GM19463 (cell line): ENCODE measurements at regions not wholly inside any gene's neighbourhood (a gene's known extent, or its start where the extent isn't known, plus 50 kb on each side); places are given as distances from the start of the nearest gene placed in this dataset.

Experiments
- ATAC-seq: cut with Tn5 transposase; IDR thresholded peaks from one replicate; pipeline ENCODE4 v1.9.1; 2021; ENCODE audit warnings: mild to moderate bottlenecking, moderate library complexity; ENCODE audit not compliant: unreplicated experiment

DNA sequence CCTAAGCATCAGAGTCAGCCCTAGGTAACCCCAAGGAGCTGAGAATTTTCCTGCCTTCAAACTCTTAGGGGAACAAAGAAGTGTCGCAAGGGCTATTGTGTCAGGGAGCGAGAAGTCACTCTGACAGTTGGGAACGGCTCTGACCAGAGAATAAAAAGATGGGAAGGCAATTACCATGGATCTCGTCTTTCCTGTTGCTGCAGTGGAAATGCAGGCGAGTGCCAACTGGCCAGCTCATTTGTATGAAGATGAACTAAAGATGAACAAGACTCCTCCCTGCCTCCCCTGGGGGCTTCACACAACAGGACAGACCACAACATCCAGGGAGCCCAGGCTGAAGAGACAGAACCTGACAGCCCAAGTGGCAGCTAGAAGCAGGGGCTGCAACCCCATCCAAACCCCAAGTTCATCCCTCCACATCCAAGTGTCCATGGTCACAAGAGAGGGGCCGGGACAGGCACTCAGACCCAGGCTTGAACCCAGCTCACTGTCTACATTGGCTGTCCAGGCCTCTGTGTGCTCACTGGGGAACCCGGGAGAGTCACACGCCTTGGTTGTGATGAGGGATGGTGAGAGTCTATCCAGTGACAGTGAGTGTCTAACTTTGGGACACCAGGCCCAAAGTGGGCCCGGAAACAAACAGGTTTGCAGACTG is 322.4 kb downstream of the BCL11B start:
- ATAC-seq = no peak

DNA sequence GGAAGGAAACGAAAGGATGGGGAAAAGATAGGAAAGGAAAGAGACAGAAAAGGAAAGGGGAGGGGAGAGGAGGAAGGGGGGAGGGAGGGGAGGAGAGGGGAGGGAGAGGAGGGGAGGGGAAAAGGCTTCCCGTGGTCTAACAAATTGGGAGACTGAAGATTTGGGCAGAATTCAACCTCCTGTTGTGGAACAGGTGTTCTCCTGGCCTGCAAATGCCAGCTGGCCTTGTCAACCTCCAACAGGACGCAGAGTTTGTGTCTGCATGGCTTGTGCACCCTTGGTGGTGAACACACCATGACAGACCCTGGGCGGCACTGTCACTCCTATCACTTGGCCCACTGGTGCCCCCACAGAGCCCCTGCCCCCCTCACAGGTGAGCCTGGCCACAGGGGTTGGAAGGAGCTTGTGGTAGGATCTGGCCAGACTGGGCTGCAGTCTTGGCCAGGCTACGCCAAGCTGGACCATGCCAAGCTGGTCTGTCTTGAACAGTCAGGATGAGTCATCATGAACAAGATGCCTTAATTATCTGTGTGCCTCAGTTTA is 321.6 kb downstream of the BCL11B start:
- no peak for ATAC-seq

DNA sequence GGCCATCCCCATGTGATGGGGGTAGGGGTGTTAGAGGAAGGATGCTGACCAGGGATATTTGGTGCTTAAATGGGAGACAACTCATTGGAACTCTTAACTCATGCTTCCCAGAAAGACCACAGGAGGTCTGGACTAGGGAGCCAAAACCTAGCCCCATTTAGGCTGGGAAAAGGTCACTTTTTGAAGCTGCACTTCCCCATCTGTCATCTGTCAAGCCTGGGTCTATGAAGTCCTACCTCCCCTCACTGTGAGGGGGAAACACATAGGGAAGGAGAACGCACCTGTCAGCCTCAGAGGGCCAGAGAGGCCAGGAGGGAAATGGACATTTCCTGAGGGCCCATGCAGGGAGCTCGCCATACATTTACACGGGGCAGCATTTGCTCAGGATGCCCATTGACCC is 321.0 kb downstream of the BCL11B start:
- ATAC-seq = no peak

DNA sequence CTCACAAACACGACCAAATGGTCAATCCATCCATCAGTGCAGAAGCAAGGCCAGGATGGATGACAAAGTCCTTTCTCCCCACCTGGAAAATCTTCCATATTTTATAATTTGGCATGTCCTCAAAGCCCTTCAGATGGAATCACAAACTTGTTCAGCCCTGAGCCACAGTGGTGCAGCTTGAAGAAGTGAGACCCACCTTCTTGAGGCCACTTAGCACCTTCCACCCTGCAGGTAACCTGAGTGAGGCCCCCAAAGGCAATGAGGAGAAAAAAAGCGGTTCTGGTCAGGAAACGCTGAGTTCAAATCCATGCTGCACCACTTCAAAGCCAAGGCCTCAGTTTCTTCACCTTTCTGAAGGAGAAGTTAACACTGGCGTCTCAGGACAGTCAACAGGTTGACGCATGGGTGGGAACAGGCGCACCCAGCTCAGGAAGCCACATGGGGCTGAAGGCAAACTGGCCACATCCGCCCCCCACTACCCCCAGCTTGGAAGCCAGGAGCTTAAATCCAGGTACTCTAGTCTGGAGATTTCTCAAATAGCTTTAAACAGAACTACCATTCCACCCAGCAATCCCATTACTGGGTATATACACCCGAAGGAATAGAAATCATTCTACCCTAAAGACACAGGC is 320.4 kb downstream of the BCL11B start:
- no peak for ATAC-seq

DNA sequence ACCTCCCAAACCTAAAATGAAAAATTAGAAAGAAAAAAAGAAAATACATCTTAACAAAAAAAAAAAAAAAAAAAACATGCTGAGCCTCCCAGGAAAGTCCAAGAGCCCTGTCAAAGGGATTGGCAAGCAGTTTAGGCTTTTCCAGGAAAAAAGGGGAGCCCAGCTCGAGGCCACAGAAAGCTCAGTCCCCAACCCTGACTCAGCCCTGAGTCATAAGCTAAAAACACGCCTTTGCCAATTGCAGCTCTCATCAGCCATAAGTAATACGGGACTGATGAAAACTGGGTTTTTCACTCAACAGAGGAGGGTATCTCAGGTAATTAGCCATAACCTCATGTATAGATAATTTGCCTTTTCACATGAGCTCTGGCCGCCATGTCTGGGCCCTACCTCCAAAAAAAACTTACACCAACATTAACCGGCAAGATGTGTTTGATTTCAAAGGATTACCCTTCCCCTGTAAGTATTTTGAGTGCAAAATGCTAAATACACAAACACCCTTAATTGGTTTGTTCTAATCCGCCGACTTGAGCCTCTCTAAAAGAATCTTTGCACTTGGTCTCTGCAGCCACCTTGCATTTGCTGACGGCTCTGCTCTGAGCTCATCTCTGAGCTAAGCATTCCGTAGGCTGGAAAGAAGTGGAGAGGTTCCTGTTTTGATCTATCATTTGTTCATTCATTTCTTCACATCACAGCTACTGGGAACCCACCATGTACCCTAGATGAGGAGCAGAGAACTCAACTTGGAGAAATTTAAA is 319.2 kb downstream of the BCL11B start:
- no peak for ATAC-seq

DNA sequence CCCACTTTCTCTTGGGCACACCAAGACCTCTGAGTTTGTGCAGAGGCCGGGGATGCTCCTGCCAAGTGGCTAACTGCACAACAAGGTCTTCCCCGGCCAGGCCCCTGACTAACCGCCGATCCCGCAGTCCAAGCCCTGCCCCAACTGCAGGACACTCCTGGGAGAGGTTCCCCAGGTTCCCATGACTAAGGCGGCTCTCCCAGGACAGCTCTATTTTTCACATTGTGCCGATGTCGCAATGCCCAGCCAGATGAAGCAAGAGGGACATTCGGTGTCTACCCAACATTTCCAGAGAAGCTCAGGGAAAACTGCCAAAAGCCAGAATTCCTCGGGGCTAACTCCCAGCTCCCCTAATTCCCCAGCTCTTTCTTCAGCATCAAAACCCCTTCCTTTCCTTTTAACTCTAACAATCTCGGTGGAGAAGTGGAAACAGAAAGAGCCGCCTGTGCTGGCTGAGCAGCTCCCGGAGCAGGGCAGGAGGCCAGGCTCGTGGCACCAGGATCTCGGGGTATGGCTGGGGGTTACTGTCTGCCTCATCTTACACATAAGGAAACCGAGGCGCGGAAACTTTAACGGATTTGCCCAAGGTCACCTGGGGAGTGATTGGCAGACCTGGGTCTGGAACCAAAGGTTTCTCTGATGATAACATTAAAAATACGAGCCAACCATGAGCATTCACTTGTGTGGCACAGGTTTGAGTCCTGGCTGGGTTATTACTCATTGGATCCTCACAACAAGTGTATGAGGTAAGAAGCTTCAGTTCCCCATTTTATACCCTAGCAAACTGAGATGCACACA is 318.2 kb downstream of the BCL11B start:
- ATAC-seq = no peak

DNA sequence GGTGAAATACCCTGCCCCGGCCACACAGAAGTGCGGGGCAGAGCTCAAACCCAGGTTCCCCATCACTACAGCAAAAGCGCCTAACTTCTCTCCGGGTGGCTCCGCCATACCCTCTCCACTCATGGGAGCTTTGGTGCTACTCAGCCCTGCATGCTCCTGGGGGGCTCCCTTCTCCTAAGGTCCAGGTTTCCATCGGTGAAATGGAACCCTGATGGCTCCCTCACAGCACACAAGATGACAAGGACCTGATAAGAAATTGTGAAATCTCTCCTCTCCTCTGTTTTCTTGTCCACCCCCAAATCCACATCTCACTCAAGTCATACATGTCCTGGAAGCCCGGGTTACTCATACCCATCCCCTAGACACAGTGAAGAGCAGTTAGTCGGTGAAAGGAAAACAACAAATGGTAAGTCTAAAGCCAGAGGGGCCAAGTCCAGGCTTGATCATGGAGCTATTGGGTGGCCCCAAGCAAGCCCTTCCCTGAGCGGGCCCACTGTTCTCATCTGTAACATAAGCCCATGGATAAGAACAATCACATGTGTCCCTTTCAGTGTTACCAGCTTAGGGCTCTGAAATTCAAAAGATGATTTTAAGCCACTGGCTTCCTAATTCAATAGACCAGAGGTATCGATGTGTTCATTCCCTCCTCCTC is 317.5 kb downstream of the BCL11B start:
- no peak for ATAC-seq

DNA sequence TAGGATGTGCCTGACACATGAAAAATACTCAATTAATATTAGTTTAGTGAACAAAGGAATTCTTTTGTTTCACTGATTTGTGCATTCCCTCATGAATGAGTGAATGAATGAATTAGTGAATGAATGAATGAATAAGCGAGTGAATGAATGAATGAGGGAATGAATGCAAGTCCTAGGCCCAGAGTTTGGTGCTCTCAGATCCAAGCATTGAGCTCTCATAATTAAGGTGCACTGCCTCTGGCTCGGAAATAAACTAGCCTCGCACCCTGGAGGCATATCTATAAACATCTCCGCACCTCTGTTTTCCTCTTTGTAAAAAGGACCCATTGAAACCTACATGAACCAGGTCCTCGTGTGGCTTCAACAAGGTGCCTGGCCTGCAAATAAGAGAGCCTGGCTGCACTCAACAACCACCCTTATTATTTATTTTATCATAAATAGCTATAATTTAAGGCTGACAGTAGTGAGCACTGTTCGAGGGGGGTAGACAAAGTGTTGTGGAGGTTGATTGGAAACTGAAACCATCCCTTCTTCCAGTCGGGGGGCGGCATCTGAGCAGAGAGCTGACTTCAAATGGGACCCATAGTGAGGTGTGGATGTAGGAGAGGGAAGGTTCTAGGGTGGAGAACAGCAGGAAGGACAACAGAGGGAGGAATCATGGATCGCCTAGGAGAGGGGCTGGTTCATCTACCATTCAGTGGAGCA is 316.8 kb downstream of the BCL11B start:
- no peak for ATAC-seq

DNA sequence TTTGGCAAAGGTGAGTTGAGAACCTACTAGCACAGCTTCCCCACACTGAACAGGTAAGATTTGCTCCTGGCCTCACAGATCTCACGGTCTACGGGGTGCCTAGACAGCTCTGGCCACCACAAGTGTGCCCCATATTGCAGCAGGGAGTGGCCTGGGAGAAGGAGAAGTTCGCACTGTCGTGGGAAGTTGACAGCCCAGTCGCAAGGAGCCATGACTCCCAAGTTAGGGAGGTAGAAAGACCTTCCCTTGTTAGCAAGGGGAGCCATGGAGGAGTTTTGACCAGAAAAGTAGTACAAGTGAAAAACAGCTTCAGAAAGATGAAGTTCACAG is 316.3 kb downstream of the BCL11B start:
- no peak for ATAC-seq

DNA sequence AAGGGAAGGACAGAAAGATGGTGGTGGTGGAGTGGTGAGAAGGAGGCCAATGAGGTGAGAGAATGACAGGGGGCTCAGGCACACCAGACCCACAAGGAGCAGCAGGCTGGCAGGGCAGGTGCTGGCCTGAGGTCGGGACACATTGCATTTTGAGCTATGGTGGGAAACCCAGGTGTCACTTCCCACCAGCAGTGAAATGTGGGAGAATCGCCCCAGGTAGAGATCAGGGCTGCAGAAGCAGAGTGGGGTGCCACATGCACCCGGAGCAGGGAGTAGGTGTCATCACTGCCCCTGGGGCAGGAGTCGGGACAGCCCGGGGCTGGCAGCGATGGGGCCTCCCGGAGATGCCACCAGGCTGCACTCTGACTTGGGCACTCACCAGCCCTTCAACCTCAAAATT is 315.8 kb downstream of the BCL11B start:
- ATAC-seq = no peak

DNA sequence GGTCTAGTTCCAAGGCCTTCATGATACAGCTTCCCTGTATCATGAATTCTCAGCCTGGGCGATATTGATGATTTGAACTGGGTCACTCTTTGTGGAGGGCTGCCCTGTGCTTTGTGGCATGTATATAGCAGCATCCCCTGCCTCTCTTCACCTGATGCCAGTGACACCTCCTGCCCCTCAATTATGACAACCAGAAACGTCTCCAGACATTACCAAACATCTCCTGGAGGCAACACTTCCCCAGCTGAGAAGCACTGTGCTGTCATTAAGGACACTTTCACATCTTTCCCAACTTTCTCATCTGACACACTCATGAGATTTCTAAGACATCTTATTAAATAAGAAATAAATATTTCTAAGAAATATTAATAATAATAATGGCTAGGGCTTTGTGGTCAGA is 315.3 kb downstream of the BCL11B start:
- no peak for ATAC-seq

DNA sequence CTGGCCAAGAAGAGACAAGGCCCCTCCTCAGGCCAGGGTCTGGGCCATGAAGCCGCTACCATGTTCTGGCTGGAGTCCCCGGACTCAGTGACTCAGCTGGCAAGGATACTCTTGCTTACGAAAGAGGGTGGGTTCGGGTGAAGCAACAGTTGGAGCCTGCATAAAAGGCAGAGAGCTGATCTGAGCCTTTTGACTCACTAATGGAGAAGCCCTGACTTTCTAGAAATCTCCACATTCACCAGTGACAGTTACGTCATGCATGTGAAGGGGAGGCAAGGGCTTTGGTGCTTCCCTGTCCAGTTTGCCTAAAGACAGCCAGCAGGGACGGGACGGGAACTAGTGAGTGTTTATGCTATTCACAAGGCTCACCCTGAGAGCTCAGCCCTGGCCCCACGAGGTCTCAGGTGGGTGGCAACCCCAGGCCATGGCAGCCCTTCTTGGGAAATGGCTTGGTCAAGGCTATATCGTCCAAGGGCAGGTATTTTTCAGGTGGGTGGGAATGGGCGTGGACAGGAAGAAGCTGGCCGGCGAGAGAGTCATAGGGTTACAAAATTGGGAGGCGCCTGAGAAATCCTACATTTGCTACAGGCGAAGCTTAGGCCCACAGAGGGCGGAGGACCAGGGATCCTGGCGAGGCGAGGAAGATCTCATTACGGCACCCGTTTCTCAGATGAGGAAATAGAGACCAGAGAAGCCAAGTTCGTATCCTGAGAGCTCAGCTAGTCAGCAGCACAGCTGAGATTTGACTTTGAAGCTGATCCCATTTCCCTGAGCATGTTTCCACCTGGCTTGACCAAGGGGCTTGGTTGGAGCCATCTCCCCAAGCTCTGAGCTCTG is 314.6 kb downstream of the BCL11B start:
- ATAC-seq = no peak

DNA sequence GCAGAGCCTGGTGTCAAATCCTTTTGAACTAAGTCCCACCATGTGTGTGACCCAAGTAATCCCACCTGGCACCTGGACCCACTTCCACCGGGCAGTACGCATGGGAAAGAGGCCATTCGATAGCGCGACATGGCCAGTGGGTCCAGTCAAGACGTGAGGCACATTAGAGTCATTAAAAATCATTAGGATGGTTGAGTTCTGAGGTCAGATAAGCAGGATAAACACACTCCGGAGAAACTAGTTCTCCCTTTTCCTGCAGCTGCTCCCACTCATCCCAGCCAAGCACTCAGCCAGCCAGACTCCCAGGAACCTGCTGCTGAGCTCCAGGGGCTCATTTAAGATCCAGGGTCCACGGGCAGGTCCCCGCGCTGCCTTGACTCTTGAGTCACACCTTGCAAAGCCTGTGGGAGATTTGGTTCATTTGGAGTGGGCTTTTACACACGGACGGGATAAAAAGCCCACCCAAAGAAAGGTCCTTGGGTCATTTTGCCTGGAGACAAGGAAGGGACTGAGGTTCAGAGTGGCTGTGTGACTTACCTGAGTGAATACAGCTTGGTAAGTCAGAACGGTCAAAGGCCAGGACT is 313.9 kb downstream of the BCL11B start:
- no peak for ATAC-seq

DNA sequence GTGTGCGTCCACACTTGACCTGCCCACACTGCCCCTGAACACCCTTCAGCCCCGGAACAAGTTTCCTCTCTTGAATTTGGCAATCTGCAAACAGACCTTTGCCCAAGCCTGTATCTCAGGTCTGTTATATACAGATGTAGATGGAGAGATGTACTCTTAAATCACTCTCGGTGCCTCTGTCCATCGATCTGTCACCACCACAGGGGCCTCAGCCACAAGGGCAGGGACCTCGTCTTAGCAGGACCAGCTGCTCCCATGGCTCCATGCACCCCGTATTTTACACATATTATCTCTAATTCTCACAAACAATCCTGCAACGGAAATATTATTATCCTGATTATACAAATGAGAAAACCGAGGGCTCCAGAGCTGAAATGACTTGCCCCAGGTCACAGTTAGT is 313.4 kb downstream of the BCL11B start:
- no peak for ATAC-seq

DNA sequence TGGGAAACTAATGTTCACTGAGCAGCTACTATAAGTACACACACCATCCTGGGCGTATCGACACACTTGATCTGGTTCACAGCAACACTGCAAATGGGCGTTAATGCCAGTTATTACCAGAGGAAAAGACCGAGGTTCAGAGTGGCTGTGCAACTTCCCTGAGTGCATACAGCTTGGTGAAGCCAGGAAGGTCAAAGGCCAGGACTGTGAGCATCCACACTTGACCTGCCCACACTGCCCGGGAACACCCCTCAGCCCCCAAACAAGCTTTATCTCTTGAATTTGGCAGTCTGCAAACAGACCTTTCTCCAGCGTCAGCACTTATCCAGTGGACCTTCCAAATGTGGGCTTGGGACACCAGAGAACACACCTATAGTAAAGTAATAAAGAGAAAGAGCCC is 312.6 kb downstream of the BCL11B start:
- ATAC-seq = no peak

DNA sequence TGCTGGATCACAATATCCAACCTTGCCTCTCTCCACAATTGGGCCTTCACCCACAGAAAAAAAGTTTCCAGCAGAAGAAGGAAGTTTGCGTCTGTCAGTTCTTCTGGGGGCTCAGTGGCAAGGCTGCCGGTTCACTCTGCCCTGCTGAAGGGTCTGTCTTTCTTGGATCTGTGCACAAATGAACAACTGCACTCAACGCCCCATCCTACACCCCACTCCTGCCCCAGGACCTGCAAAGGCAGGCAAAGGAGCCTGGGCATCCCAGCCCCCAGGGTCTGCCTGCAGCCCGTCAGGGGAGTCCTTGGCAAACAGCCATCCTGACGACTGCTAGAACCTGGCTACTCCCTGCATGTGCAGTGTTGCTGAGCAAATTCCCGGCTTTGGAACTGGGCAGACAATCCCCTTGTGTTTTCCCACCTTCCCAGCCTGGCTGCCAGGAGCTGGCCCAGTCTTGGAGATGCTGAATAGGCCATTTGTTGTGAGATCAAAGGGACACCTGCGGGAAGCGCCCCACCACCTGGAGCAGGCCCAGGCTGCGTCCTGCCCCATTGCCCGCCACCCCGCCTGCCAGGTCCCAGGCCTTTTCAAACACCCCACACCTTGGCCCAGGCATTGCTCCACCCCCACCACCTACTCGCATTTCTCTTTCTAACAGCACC is 311.9 kb downstream of the BCL11B start:
- no peak for ATAC-seq

DNA sequence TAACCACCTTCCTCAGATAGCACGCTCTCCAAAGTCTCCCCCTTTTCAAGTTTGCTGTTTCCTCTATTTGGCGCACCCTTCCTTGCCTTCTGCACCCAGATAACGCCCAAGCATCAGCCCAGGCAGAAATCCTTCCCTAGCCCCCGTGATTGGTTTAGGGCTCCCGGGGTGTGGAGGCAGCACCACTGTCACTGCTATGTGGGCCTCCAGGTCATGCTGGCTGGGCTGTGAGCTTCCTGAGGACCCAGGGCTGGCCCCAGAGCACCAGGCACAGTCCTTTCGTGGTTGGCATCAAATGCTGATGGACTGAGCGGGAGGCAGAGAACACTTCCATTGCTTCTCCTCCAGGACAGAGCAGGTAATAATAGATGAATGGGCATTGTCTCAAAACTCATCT is 311.4 kb downstream of the BCL11B start:
- ATAC-seq = no peak

DNA sequence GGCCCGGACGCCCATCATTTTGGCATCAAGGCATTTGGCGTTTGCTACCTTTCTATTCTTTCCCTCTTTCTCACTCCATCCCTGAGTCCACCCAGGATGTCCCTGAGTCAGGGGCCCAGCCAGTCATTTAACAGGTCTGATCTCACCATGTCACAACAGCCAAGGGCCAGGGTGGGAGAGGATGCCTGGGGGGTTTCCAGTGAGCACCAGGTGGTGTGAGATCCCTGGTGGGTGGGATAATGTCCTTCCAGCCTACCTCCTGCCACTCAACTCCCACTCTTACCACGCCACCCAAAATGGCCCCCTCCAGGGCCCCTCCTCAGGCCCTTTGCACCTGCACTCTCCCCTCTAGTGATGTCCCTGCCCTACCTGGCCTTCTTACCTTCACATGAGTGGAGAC is 310.8 kb downstream of the BCL11B start:
- no peak for ATAC-seq
